ENCODE measurements at regions not wholly inside any gene's neighbourhood (a gene's known extent, or its start where the extent isn't known, plus 50 kb on each side); places are given as distances from the start of the nearest gene placed in this dataset.

DNA sequence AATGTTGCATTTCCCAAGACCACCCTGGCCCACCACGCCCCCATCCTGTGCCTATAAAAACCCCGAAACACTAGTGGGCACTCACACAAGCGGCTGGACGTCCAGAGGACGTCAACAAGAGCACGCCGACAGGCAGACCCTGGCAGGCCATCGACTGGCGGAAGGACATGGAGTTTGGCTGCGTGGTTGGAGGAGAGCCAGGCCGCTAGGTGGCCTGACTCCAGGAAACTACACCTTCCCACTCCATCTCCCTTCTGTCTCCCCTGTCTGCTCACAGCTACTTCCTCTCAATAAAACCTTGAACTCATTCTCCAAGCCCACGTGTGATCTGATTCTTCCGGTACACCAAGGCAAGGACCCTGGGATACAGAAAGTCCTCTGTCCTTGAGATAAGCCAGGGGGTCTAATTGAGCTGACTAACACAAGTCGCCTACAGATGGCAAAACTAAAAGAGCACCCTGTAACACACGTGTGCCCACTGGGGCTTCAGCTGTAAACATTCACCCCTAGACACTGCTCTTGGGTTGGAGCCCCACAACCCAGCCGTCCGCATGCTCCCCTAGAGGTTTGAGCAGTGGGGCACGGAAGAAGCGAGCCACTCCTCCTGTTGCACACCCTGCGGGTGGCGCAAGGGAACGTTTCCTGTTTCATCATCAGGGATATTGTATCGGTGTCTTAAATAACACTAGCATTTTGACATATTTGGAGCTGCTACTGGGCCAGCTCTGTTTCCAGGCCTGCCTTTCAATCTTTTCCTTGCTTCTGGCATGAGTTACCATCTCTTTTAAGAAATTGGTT lies 54.5 kb upstream of the TAF11L2 start:
- no peak overlapping the region for H3K27ac ChIP-seq
- TF ChIP-seq, protein P1, sequence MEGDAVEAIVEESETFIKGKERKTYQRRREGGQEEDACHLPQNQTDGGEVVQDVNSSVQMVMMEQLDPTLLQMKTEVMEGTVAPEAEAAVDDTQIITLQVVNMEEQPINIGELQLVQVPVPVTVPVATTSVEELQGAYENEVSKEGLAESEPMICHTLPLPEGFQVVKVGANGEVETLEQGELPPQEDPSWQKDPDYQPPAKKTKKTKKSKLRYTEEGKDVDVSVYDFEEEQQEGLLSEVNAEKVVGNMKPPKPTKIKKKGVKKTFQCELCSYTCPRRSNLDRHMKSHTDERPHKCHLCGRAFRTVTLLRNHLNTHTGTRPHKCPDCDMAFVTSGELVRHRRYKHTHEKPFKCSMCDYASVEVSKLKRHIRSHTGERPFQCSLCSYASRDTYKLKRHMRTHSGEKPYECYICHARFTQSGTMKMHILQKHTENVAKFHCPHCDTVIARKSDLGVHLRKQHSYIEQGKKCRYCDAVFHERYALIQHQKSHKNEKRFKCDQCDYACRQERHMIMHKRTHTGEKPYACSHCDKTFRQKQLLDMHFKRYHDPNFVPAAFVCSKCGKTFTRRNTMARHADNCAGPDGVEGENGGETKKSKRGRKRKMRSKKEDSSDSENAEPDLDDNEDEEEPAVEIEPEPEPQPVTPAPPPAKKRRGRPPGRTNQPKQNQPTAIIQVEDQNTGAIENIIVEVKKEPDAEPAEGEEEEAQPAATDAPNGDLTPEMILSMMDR (conservative IDR thresholded peaks at IDR 0.05), result no peak

DNA sequence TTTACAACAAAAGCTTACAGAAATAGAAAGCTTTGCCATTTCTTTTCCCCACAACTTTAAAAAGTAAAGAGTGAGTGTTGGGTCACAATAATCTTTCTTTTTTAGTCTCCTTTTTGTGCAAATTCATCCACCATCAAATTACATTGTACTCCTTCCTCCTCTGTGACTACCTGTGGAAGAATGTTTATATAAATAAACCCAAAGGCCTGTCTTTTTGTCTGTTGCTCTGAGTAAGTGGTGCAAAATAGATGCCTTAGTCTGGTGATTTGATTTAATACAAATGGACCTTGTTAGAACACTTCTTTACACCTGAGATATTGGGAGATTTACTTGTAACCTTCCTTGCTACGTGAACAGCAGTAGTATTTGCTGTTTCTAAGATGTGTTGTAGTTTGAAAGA lies 53.5 kb upstream of the TAF11L2 start:
- TF ChIP-seq, protein P1 (conservative IDR thresholded peaks at IDR 0.05), result no peak
- H3K27ac ChIP-seq, result no peak overlapping the region

DNA sequence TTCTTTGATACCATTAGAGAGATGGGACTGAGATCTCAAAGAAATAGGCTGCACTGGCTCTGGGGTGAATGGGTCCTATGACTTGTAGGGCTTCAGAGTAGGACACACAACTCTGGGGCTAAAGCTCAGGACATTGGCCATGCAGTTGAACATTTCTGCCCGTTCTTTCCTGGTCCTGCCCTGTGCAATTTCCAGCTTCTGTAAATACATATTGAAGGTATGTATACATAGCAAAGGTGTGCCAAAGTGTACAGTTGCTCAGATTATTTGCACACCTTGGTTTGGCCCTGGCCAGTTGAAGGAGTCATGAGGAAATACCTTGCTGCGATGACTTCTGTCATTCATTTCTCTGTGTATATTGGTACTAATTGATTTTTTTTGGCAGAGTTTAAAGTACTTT lies 52.8 kb upstream of the TAF11L2 start:
- TF ChIP-seq, protein P1 (conservative IDR thresholded peaks at IDR 0.05), result no peak
- no peak overlapping the region for H3K27ac ChIP-seq

All from VCaP (cell line).